ENCODE measurements at regions not wholly inside any gene's neighbourhood (a gene's known extent, or its start where the extent isn't known, plus 50 kb on each side); places are given as distances from the start of the nearest gene placed in this dataset.

GRCh38 chr2:58866040-58866439 is 624.9 kb upstream of the FANCL start:
- TF ChIP-seq CTCF (IDR thresholded peaks at IDR 0.05; ENCODE audit: poor library complexity, severe bottlenecking) (no peak), POLR2AphosphoS5 (IDR thresholded peaks at IDR 0.05) (no peak), EP300 (conservative IDR thresholded peaks at IDR 0.05; ENCODE audit: poor library complexity, severe bottlenecking) (no peak), REST (IDR thresholded peaks at IDR 0.05; ENCODE audit: borderline replicate concordance) (no peak), SMC3 (conservative IDR thresholded peaks at IDR 0.05; ENCODE audit: poor library complexity) (no peak), RAD21 (conservative IDR thresholded peaks at IDR 0.05) (no peak), EZH2 (IDR thresholded peaks at IDR 0.05; ENCODE audit: borderline replicate concordance, insufficient read depth, low read length, poor library complexity, severe bottlenecking) (no peak), TAF1 (IDR thresholded peaks at IDR 0.05; ENCODE audit: low read depth) (no peak), MXI1 (conservative IDR thresholded peaks at IDR 0.05; ENCODE audit: poor library complexity, severe bottlenecking) (no peak)
